ENCODE measurements at regions not wholly inside any gene's neighbourhood (a gene's known extent, or its start where the extent isn't known, plus 50 kb on each side); places are given as distances from the start of the nearest gene placed in this dataset.

- TF ChIP-seq GATA2 (IDR thresholded peaks at IDR 0.05; ENCODE audit: low read depth, low read length) (no peak), GATA3 (IDR thresholded peaks at IDR 0.05; ENCODE audit: low read depth, low read length) (no peak)
These were observed 101.2 kb downstream of the TLE3 start for GRCh38 chr15:69996321-69997160.
